ENCODE measurements at regions not wholly inside any gene's neighbourhood (a gene's known extent, or its start where the extent isn't known, plus 50 kb on each side); places are given as distances from the start of the nearest gene placed in this dataset.
"Not testable (repeated sequence)": the region's sequence is repeated elsewhere in the genome, so short reads cannot be mapped to it uniquely, and the experiment has no call there.

GRCh38 chr6:71007298-71007697, 50.4 kb upstream of the B3GAT2 start:
- ATAC-seq; H3K4me3 ChIP-seq; DNase-seq; intact Hi-C loops (cut with DNase I); H3K9me3 ChIP-seq; H3K27ac ChIP-seq; H3K4me1 ChIP-seq; H3K27me3 ChIP-seq; H3K36me3 ChIP-seq: not testable (repeated sequence)

GRCh38 chr6:71011871-71012371, 55.1 kb upstream of the B3GAT2 start:
- H3K27me3 ChIP-seq, result no peaks in the 10 kb centered on the region
- ATAC-seq (no peak), DNase-seq (no peak)
- no peak overlapping the region for H3K4me3 ChIP-seq
- H3K9me3 ChIP-seq, result no peaks in the 10 kb centered on the region
- H3K36me3 ChIP-seq, result no peaks in the 10 kb centered on the region
- no peaks in the 10 kb centered on the region for H3K4me1 ChIP-seq
- intact Hi-C loops (cut with DNase I), result no loop called here
- TF ChIP-seq, protein P1, sequence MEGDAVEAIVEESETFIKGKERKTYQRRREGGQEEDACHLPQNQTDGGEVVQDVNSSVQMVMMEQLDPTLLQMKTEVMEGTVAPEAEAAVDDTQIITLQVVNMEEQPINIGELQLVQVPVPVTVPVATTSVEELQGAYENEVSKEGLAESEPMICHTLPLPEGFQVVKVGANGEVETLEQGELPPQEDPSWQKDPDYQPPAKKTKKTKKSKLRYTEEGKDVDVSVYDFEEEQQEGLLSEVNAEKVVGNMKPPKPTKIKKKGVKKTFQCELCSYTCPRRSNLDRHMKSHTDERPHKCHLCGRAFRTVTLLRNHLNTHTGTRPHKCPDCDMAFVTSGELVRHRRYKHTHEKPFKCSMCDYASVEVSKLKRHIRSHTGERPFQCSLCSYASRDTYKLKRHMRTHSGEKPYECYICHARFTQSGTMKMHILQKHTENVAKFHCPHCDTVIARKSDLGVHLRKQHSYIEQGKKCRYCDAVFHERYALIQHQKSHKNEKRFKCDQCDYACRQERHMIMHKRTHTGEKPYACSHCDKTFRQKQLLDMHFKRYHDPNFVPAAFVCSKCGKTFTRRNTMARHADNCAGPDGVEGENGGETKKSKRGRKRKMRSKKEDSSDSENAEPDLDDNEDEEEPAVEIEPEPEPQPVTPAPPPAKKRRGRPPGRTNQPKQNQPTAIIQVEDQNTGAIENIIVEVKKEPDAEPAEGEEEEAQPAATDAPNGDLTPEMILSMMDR (IDR thresholded peaks at IDR 0.05), result no peak
- no peak overlapping the region for H3K27ac ChIP-seq

- H3K27me3 ChIP-seq, result no peaks in the 10 kb centered on the region
- no peaks in the 10 kb centered on the region for H3K4me1 ChIP-seq
- TF ChIP-seq, protein P1 (IDR thresholded peaks at IDR 0.05), result peak; percentile 74
- intact Hi-C loops (cut with DNase I), result no loop called here
- H3K36me3 ChIP-seq, result no peaks in the 10 kb centered on the region
- peak; percentile 83 for ATAC-seq
- no peak overlapping the region for H3K4me3 ChIP-seq
- H3K9me3 ChIP-seq, result no peaks in the 10 kb centered on the region
- no peak for DNase-seq
- H3K27ac ChIP-seq, result no peak overlapping the region
These were observed 56.1 kb upstream of the B3GAT2 start for GRCh38 chr6:71012866-71013469.

GRCh38 chr6:71015392-71015791, 58.5 kb upstream of the B3GAT2 start:
- H3K4me3 ChIP-seq, result no peak overlapping the region
- intact Hi-C loops (cut with DNase I), result no loop called here
- H3K4me1 ChIP-seq, result no peaks in the 10 kb centered on the region
- H3K27ac ChIP-seq, result no peak overlapping the region
- no peaks in the 10 kb centered on the region for H3K27me3 ChIP-seq
- DNase-seq (no peak), ATAC-seq (no peak)
- H3K36me3 ChIP-seq, result no peaks in the 10 kb centered on the region
- no peaks in the 10 kb centered on the region for H3K9me3 ChIP-seq
- TF ChIP-seq, protein P1 (IDR thresholded peaks at IDR 0.05), result no peak

DNA sequence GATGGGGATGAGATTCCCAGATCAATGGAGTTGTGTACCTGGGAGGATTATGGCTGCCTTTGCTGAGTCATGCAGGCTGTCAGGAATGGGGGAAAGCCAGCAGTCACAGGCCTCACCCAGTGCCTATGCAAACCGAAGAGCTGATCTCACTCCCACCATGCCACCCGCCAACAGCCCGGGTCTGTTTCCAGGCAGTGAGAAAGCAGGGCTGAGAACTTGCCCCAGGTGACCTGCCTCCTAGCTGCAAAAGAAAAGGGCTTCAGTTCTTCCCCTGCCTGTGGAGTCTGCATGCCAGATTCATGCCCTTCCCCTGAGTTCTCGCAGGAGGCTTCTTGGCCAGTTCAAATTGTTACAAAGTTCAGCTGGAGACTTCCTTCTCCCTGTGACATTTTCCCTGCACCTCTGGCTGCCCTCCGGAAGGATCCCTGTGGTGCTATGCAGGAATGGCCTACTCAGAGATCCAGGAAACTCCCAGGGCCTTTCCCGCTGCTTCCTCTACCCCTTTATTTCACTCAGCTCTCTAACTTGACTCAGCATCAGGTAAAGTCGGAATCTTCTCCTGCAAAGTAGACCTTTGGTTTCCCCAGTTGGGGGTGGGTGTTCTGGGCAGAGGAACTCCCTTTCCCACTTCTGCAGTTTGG, 71.5 kb upstream of the B3GAT2 start:
- Histone ChIP-seq H3K4me3 (no peak overlapping the region), H3K36me3 (no peaks in the 10 kb centered on the region), H3K4me1 (no peaks in the 10 kb centered on the region), H3K27me3 (no peaks in the 10 kb centered on the region), H3K9me3 (no peaks in the 10 kb centered on the region), H3K27ac (no peak overlapping the region)
- DNase-seq, result no peak
- TF ChIP-seq, protein P1 (IDR thresholded peaks at IDR 0.05), result no peak
- intact Hi-C loops (cut with DNase I), result no loop called here
- no peak for ATAC-seq

DNA sequence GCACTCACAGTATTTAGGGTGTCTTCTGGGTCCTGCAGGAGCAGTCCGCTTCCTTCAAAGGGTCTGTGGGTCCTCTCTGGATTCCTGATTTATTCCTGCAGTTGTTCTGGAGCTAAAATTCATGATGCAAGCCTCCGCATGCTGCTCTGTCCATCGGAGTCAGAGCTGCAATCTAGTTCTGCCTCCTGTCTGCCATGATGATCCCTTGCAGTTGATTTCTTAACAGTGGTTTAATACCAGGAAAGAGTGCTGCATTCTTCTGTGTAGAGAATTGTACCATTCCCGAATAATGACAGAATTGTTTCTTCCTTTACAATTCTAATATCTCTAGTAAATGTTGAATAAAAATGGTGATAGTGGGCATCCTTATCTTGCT, 72.0 kb upstream of the B3GAT2 start:
- Histone ChIP-seq H3K4me3 (no peak overlapping the region), H3K27me3 (no peaks in the 10 kb centered on the region), H3K9me3 (no peaks in the 10 kb centered on the region), H3K27ac (no peak overlapping the region), H3K36me3 (no peaks in the 10 kb centered on the region), H3K4me1 (no peaks in the 10 kb centered on the region)
- DNase-seq, result no peak
- no peak for ATAC-seq
- TF ChIP-seq, protein P1 (IDR thresholded peaks at IDR 0.05), result no peak
- intact Hi-C loops (cut with DNase I), result no loop called here
